ENCODE measurements at regions not wholly inside any gene's neighbourhood (a gene's known extent, or its start where the extent isn't known, plus 50 kb on each side); places are given as distances from the start of the nearest gene placed in this dataset.

DNA sequence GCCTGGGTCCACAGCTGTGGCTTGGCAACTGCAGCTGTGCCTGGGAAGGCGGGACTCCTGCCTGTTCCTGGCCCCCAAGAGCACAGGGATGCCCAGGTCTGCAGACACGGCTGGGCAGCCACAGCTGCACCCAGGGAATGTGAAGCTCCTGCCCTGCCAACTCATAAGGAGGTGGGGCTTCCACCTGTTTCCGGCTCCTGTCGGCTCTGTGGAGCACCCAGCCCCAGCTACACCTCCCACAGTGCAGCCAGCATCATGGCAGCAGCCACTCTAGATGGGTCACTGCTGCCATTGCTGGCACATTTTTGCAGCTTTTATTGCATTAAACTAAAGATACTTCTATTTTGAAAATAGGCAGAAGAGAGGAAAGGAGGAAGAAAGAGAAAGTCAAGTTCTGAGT is 207.9 kb downstream of the SAMD5 start:
- no peak for DNase-seq (ENCODE audit: low spot score)

DNA sequence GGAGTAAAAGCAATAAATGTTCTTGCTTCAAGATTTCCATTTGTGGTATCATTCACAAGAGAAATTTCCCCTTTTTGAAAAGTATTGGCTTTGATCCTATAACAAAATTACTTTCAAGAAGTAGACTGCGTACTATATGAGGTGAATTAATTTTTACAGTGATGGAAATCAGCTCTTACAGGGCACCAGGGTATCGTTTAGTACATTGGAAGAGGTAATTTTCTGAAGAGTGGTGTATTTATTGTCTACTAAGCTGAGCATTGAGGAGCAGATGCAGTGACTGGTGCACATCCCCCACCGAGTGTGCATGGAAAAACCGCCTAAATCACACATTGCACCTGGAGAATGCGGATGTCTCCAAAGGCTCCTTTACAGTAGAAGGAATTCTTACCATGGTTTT is 209.5 kb downstream of the SAMD5 start:
- DNase-seq (ENCODE audit: low spot score) = no peak

DNA sequence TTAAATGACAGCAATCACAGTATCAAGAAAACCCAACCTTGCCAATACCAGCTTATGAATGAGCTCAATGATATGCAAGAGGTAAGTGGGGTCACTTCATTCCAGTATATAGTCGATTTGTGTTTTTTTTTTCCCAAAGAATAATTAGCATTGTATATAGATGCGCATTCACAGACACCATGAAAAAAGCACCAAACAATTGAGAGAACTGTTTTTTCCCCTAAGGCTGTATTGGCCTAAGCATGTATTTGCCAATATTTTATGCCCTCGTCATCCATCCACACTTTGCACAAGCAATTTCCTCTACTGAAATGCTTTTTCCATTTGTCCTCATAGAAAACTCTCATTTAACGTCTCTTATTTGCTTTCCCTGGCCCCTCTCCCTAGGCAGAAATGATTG is 213.7 kb downstream of the SAMD5 start:
- no peak for DNase-seq (ENCODE audit: low spot score)

DNA sequence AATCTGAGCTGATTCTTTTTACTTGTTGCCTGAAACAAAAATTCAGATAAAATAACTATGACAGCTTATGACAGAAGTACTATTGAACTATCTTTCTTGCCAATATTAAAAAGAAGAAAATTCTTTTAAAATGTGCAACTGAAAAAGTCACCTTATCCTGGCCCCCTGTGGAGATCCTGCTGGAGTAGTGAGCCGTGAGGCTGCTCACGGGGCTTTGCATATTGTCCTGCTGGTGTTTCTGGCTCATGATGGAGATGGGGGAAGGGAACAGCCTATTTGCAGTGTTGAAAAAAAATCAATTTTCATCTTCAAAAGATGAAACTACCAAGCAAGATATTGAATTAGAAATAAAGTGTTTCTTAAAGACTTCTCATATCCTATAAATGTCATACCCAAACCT is 216.0 kb downstream of the SAMD5 start:
- no peak for DNase-seq (ENCODE audit: low spot score)

DNA sequence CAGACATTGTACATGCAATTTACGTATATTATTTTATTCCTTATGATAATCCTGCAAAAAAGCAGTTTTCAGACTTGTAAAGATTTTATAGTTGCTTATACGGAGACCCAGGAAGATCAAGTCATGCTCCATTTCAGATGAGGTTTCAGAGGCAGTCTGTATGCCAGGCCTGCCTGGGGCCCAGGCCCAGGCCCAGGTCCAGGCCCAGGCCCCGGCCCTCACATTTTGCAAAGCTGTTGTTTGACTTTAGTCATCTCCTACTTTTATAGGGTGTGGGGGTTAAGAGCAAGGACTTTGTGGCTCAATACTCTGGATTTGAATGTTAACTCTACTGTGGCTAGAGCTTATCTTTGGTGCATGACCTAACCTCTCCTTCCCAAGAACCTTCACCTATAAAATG is 217.9 kb downstream of the SAMD5 start:
- DNase-seq (ENCODE audit: low spot score) = no peak

DNA sequence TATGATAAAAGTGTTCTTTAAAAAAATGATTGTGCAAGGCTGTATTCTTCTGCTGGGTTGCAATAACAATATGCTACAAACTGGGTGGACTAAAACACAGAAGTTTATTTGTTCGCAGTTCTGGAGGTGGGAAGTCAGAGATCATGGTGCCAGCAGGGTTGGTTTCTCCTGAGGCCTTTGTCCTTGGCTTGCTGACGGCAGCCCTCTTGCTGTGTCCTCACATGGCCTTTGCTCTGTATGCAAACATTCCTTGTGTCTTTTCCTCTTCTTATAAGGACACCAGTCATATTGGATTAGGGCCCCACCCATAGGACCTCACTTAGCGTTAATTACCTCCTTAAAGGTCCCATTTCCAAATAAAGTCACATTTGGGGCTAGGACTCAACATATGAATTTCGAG is 220.4 kb downstream of the SAMD5 start:
- DNase-seq (ENCODE audit: low spot score) = no peak

DNA sequence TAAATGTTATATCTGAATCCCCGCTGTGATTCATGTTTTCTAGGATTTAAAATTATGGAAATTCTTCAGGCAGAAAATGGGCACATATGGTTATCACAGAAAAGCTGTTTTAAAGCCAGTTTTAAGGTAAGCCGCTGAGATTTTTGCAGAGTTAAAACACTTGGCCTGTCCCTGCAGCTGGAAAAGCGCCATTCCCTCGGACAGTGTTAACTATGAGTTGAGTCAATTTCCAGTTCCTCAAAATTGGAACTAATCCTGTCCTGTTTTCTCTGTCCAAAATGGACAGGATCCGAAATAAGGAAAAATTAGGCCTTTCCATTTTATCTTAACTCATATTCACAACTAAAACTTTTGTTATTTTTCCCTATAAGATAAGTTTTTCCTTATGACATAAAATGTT is 225.2 kb downstream of the SAMD5 start:
- DNase-seq (ENCODE audit: low spot score) = no peak

DNA sequence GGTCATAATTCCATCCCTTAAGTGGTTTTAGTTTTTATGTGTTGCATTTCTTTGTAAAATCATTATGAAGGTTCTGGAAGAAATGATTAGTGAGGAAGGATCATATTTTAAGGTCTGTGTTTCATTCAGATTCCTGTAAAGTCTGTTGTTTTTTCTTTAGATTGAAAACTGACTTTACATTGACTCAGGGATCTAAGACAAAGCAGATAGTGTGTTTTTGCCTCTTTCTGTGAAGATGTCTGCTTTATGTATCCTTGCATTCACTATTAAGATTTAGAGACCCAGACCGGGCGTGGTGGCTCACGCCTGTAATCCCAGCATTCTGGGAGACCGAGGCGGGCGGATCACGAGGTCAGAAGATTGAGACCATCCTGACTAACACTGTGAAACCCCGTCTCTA is 225.7 kb downstream of the SAMD5 start:
- DNase-seq (ENCODE audit: low spot score) = no peak

DNA sequence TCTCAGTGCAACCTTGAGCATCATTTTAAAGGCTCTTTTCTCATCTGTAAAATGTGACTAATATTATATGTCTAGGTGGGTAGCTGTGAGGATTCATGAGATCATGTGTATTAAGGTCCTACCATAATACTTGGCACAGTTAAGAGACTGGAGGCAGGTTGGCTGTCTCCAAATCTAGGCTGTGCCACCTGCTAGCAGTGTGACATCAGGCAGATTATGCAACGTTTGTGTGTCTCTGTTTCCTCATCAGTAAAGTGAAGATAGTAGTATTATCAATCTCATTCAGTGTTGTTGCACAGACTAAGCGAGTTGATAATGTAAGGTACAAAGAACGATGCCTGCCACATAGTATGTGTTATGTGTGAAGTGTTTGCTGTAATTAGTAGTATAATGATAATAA is 227.4 kb downstream of the SAMD5 start:
- DNase-seq (ENCODE audit: low spot score) = no peak

DNA sequence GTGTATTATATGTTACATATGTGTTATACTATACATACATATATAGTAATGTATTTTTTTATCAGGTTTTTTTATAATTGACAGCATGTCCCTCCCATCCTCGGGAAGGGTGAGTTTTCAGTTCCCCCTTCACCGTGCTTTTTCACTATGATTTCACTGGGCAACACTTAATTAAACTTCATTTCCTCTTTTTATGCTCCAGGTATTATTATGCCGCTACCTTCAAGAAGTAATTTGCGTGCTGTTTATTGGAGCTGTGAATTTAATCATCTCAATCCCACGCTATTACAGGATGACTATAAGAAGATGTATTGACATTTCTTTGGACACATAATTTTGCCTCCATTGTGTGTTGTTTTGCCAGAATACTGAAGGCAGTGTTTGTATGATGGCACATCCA is 228.6 kb downstream of the SAMD5 start:
- no peak for DNase-seq (ENCODE audit: low spot score)

DNA sequence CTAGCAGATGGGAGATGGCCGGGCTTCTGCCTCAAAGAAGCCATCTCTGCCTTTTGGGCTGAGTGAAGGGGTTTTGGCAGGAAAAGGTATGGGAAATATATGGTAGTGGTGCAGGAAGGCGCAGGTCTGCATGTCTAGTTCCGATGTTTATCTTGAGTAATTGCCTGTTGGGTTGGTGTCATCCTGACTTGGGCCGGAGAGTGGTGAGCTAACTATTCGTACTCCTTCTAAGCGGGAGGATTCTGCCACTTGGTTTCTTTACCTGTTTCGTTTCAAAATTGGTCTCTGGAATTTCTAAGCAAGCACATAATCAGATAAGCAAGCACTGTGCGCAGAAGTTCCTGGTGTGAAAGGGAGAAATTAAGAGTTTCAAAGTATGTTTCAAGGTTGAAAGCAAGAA is 229.6 kb downstream of the SAMD5 start:
- DNase-seq (ENCODE audit: low spot score) = no peak

DNA sequence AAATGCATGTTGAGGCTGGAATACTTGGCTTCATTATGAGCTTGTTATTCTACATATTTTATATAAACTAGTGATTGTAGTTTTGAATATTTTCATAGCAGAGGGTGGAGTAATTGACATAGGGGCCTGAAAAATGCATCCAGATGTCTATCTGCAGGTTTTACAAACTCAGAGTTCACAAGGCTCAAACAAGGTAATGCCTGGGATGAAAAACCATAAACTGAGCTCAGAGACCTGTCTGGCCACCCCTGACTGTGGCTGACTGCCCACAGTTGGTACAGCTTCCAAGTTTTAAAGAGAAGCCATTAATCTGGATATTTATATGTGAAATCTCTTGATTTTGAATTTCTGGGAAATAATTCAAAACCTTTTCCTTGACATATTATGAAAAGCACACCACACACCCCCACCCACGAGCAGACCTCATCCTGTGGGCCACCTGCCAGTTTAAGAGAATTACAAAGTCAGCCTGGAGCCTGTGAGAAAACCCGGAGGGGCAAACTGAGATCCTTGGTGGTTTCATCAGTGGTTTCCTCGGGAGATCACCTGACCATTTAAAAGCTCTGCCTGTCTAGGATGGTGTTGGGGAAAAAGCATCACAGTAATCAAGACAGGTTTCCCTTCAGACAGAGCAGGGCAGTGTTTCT is 230.1 kb downstream of the SAMD5 start:
- no peak for DNase-seq (ENCODE audit: low spot score)

DNA sequence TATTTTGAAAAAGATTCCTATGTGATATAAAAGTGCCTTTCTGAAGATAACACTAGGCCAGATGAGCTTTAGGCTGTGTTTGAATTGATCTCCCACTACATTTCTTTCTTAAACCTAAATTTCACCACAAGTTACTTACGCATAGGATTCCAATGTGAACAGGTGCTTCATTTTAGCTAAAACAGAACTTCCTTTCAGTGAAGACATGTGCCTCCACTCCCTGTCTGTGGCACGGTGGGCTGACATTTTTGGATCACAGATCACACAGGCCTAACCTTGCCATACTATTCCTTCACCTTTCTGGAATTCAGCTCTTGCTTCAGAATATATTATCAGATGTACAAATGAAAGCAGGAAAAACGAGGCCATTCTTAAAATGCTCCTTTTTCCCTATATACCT is 231.8 kb downstream of the SAMD5 start:
- no peak for DNase-seq (ENCODE audit: low spot score)

DNA sequence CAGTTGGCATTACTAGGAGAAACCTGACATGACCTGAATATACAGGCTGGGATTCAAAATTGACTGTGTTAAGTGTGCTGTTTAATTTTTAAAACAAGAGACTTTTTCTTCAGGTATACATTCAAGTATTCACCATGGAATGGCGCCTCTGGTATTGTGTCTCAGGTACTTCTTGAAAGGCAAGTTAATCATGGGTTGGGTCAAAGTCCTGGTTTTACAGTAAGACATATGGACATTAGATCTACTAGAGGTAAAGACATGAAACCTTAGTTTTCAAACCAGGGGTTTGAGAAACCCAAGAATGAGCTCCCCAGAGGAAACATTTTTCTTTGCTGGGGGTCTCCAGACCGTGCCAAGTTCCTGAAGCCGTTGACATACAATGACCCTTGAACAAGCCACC is 232.4 kb downstream of the SAMD5 start:
- no peak for DNase-seq (ENCODE audit: low spot score)

DNA sequence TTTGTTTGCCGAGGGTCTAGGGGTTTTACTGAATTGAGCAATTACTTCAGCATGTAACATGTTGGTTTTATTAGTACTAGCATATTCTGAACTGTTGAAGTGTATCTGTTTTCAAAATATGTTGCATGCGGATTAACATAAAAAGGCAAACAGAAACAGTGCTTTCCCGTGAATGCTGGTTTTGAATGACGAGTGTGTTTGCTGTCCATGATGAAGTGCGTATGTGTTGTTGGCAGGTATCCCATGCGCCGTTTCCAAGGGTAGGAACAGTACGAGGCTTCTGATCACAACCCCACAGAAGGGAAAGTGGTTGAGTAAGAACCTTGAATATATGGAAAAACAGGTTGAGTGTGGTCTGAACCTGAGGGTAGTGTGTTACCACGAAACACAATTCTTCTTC is 232.9 kb downstream of the SAMD5 start:
- DNase-seq (ENCODE audit: low spot score) = no peak

DNA sequence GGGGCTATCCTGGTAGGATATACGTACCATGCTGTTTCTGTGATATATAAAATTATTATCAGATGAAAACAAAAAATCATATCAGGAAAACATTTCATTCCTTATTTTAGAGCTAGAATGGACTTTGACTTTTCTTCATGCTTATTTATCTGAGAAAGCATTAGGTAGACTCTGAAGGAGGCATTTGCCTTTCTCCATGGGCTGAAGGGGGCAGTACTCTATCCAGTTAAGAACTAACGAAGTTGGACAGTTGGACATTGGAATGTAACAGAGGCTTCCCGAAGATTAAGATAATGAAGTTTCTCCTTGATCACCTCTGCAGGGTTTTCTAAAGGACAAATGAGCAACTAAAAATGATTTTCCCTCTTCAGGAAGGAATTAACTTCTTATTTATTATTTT is 233.9 kb downstream of the SAMD5 start:
- no peak for DNase-seq (ENCODE audit: low spot score)

DNA sequence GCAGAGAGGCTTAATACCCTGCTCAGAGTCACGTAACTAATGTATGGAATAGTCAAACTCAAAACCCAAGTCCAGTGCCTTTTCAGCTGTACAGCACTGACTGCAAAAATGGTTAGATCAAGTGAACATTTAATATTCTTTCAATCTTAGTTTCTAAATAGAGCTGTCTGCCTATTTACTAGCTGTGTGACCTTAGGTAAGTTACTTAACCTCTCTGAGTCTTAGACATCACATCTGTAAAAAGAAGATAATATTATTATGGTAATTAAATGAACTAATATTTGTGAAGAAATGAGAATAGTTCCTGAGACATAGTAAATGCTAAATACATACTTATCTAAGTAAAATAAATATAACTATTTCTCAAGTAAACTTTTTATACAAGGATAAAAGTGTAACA is 235.5 kb downstream of the SAMD5 start:
- no peak for DNase-seq (ENCODE audit: low spot score)

DNA sequence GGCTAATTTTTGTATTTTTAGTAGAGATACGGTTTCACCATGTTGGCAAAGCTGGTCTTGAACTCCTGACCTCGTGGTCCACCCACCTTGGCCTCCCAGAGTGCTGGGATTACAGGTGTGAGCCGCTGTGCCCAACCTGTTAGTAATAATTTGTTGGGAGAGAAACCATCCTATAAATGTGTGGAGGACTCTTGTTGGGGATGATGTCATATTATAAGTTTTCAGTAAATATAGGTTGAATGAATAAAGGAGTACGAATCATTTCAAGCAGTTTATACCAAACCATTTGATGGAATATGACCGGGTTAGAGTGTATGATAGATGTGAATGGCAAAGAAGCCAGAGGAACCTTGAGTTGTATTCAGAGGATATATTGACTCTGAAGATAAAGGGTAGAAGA is 240.8 kb downstream of the SAMD5 start:
- no peak for DNase-seq (ENCODE audit: low spot score)

DNA sequence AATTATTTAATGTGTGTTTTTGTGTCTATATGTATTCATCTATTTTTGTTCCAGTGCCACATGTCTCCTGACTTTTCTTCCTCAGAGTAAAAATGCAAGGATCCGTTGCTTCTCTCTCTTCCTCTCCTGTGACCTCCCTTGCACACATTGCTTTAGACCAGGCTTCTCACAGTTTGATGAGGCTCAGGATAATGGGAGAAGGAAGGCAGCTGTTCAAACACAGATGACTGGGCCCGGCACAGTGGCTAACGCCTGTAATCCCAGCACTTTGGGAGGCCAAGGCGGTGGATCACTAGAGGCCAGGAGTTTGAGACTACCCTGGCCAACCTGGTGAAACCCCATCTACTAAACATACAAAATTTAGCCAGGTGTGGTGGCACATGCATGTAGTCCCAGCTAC is 241.9 kb downstream of the SAMD5 start:
- no peak for DNase-seq (ENCODE audit: low spot score)

DNA sequence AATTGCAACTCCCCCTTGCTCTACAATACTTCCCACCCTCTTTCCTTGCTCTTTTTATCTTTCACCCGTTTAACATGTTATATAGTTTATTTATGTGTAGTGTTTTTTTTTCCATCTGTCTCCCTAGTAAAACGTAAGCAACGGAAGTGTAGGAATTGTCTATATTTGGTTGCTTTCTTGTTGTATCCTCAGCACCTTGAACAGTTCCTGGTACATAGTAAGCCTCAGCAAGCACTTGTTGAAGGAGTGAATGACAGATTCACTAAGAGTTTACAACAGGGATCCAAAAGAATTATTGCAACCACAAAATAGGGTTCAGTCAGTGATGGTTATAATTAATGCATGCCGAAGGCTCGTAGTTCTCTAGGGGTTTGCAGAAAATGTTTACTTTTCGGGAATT is 242.7 kb downstream of the SAMD5 start:
- DNase-seq (ENCODE audit: low spot score) = no peak

DNA sequence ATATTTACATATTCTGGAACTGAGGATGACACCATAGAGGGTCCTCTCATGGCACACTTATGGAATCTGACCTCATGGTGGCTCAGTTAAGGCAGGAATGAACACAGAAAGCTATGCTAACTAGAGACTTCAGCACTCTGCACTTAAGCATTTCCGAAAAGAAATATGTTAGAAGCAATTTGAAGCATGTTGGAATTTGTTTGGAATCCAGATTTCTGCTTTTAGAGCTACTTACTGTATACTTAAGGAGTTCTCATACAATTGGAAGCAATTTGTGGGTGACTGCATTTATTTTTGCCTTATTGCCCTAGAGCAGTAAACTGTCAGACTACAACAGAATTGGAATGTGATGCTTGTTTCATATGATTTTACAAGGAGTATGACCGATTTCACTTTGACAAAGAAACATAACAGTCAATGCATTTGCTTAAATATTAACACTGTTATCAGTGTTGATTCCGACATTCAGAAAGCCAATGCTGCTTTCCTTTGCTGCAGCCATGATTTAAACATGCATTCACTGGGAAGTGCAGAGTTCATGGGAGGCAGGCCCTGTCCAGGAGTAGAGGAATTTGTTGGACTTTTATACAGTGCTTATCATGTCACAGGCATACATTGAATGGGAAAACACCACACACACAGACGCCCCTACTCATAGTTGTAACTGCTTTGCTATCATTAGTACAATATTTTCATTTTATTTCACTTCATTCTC is 244.4 kb downstream of the SAMD5 start:
- DNase-seq (ENCODE audit: low spot score) = no peak

DNA sequence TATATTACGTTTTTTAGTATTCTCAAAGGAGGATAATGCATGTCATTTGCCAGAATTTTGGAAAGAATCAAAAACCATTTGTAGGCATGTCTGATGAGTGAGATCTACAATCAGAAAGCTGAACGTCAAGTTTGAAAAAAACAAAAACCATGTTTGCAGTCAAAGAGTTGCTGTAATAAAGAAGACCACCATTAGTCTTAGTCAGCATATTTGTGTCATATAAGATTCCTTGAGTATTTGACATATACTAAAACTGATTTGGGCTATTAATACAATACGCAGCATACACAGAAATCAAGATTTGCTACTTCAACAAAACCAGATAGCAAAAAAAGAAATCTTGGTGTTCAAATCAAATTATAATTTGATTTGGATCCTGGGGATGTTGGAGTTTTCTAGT is 247.5 kb downstream of the SAMD5 start:
- no peak for DNase-seq (ENCODE audit: low spot score)

DNA sequence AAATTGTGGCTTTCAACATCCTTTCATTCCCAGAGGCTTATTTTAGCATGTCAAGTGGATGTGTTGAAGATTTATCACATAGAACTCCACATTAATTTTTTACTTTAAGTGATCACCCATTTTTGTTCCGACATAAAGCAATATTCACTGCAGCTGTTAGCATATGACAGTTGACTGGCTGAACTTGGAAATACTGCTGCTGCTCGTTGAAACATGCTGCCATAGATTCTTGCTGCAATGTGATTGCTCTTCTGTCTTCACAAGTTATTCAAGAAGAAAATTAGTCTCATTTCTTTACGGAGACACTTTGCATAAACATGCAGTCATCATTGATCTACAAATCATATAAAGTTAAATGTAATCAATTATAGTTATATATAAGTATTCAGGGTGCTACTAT is 248.4 kb downstream of the SAMD5 start:
- no peak for DNase-seq (ENCODE audit: low spot score)

DNA sequence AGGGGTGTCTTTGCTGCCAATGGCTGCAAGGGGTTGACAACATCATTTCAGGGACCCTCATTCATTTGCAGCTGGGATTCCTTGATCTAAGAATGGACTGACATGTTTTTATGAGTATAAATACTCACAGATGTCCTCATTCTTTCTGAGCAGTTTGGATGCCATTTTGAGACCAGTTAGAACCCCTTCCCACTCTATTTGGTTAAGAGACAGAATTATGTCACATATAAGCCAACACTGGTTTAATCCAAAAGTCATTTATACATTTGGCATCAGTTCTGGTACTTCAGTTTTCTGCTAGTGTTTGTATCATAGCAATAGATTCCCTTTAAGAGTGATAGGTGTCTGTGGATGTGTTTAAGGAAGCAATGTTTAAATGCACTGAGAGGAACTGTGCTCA is 248.8 kb downstream of the SAMD5 start:
- no peak for DNase-seq (ENCODE audit: low spot score)

Data from pons (tissue), 1 donor.